ENCODE measurements at regions not wholly inside any gene's neighbourhood (a gene's known extent, or its start where the extent isn't known, plus 50 kb on each side); places are given as distances from the start of the nearest gene placed in this dataset.

- Histone ChIP-seq H3K27ac (ENCODE audit: low read depth in 2 of 2, low read length in 1 of 2) (no peak overlapping the region), H3F3A (replicated peaks; ENCODE audit: insufficient read depth) (no peaks in the 10 kb centered on the region), H3K4me3 (ENCODE audit: low read depth in 2 of 2, low read length in 1 of 2) (no peak overlapping the region), H4K20me1 (ENCODE audit: insufficient read depth) (no peaks in the 10 kb centered on the region), H3K27me3 (ENCODE audit: insufficient read depth) (no peaks in the 10 kb centered on the region), H3K9me3 (no peaks in the 10 kb centered on the region), H3K4me1 (ENCODE audit: control insufficient read depth in 1 of 2, insufficient read depth in 2 of 2, low read depth in 1 of 2, low read length in 1 of 2) (no peaks in the 10 kb centered on the region), H3K36me3 (replicated peaks in 1 of 2; ENCODE audit: control insufficient read depth in 1 of 2, insufficient read depth in 2 of 2, low read length in 1 of 2) (no peaks in the 10 kb centered on the region), H3K9ac (no peak overlapping the region), H3K4me2 (no peak overlapping the region), H2AFZ (ENCODE audit: low read depth) (no peak overlapping the region), H3K79me2 (ENCODE audit: insufficient read depth) (no peaks in the 10 kb centered on the region), H3K9me2 (no peaks in the 10 kb centered on the region)
- POLR2A ChIA-PET: no interaction called here
- CTCF ChIA-PET: interaction anchor here (0.6 to 1.2 kb wide), 5 partner anchors 11 to 88 kb away, joined by 3 to 5 read pairs (median 3); no protein-coding TSS in a partner anchor
- peak; percentile 64 for TF ChIP-seq RAD21 (IDR thresholded peaks at IDR 0.05; ENCODE audit: low read length)
- TF ChIP-seq IRF3 (IDR thresholded peaks at IDR 0.05; ENCODE audit: low read depth, low read length): no peak
- TF ChIP-seq CTCF (IDR thresholded peaks at IDR 0.05): peak; percentile 44
- 0 out of 2 replicates have a peak, but pooled peaks have one; percentile 18 for TF ChIP-seq SMC3 (IDR thresholded peaks at IDR 0.05; ENCODE audit: low read depth, low read length)
- 0% methylated on average over 1 of the region's 1 CpG for WGBS (ENCODE audit: low lambda C conversion rate)
- peak; percentile 4 for DNase-seq
Measured at GRCh38 chr10:56823849-56824248, 462.8 kb upstream of the ZWINT start.

GRCh38 chr10:56805022-56805421 lies 444.0 kb upstream of the ZWINT start:
- no peaks in the 10 kb centered on the region for H3K79me2 ChIP-seq (ENCODE audit: insufficient read depth)
- H3F3A ChIP-seq (replicated peaks; ENCODE audit: insufficient read depth): no peaks in the 10 kb centered on the region
- H4K20me1 ChIP-seq (ENCODE audit: insufficient read depth): no peaks in the 10 kb centered on the region
- no peaks in the 10 kb centered on the region for H3K4me1 ChIP-seq (ENCODE audit: control insufficient read depth in 1 of 2, insufficient read depth in 2 of 2, low read depth in 1 of 2, low read length in 1 of 2)
- H3K36me3 ChIP-seq (replicated peaks in 1 of 2; ENCODE audit: control insufficient read depth in 1 of 2, insufficient read depth in 2 of 2, low read length in 1 of 2): no peaks in the 10 kb centered on the region
- no peaks in the 10 kb centered on the region for H3K9me3 ChIP-seq
- H2AFZ ChIP-seq (ENCODE audit: low read depth): no peak overlapping the region
- ChIA-PET POLR2A (no interaction called here), CTCF (no interaction called here)
- TF ChIP-seq FOXJ3 (CRISPR knock-in tag; IDR thresholded peaks at IDR 0.05): no peak
- TF ChIP-seq GATA2 (CRISPR knock-in tag; IDR thresholded peaks at IDR 0.05): no peak
- TF ChIP-seq JUND (IDR thresholded peaks at IDR 0.05): no peak
- TF ChIP-seq EZH2phosphoT487 (IDR thresholded peaks at IDR 0.05; ENCODE audit: borderline replicate concordance, low read depth): no peak
- H3K9ac ChIP-seq: no peak overlapping the region
- no peak overlapping the region for H3K27ac ChIP-seq (ENCODE audit: low read depth in 2 of 2, low read length in 1 of 2)
- H3K9me2 ChIP-seq: no peaks in the 10 kb centered on the region
- no peak overlapping the region for H3K4me3 ChIP-seq (ENCODE audit: low read depth in 2 of 2, low read length in 1 of 2)
- no peaks in the 10 kb centered on the region for H3K27me3 ChIP-seq (ENCODE audit: insufficient read depth)
- DNase-seq: no peak
- H3K4me2 ChIP-seq: no peak overlapping the region
- WGBS (ENCODE audit: low lambda C conversion rate): 7% methylated on average over 1 of the region's 1 CpG

GRCh38 chr10:56785292-56785691 lies 424.2 kb upstream of the ZWINT start:
- no peak overlapping the region for H3K27ac ChIP-seq (ENCODE audit: low read depth in 2 of 2, low read length in 1 of 2)
- CTCF ChIA-PET: no interaction called here
- no peaks in the 10 kb centered on the region for H3K9me3 ChIP-seq
- 24% methylated on average over 3 of the region's 3 CpGs for WGBS (ENCODE audit: low lambda C conversion rate)
- POLR2A ChIA-PET: no interaction called here
- H3K36me3 ChIP-seq (replicated peaks in 1 of 2; ENCODE audit: control insufficient read depth in 1 of 2, insufficient read depth in 2 of 2, low read length in 1 of 2): no peaks in the 10 kb centered on the region
- no peaks in the 10 kb centered on the region for H3F3A ChIP-seq (replicated peaks; ENCODE audit: insufficient read depth)
- H3K4me1 ChIP-seq (ENCODE audit: control insufficient read depth in 1 of 2, insufficient read depth in 2 of 2, low read depth in 1 of 2, low read length in 1 of 2): no peaks in the 10 kb centered on the region
- H4K20me1 ChIP-seq (ENCODE audit: insufficient read depth): no peaks in the 10 kb centered on the region
- H2AFZ ChIP-seq (ENCODE audit: low read depth): no peak overlapping the region
- H3K4me3 ChIP-seq (ENCODE audit: low read depth in 2 of 2, low read length in 1 of 2): no peak overlapping the region
- H3K4me2 ChIP-seq: no peak overlapping the region
- no peak for DNase-seq
- no peaks in the 10 kb centered on the region for H3K27me3 ChIP-seq (ENCODE audit: insufficient read depth)
- H3K9ac ChIP-seq: no peak overlapping the region
- no peaks in the 10 kb centered on the region for H3K9me2 ChIP-seq
- H3K79me2 ChIP-seq (ENCODE audit: insufficient read depth): no peaks in the 10 kb centered on the region
- TF ChIP-seq MAX (IDR thresholded peaks at IDR 0.05; ENCODE audit: low read depth) (no peak), JUND (IDR thresholded peaks at IDR 0.05) (no peak), NFIC (IDR thresholded peaks at IDR 0.05; ENCODE audit: borderline replicate concordance) (no peak), REST (IDR thresholded peaks at IDR 0.05; ENCODE audit: low read depth, low read length) (no peak), EZH2phosphoT487 (IDR thresholded peaks at IDR 0.05; ENCODE audit: borderline replicate concordance, low read depth) (no peak), SIN3A (IDR thresholded peaks at IDR 0.05; ENCODE audit: borderline replicate concordance, low read depth, low read length) (no peak), TEAD4 (IDR thresholded peaks at IDR 0.05; ENCODE audit: borderline replicate concordance, insufficient read depth) (no peak), RFX5 (IDR thresholded peaks at IDR 0.05; ENCODE audit: low read length) (no peak), RCOR1 (IDR thresholded peaks at IDR 0.05; ENCODE audit: low read length) (no peak), FOXM1 (IDR thresholded peaks at IDR 0.05; ENCODE audit: low read depth) (no peak)
